Transverse colon (tissue), 4 donors: ENCODE measurements at regions not wholly inside any gene's neighbourhood (a gene's known extent, or its start where the extent isn't known, plus 50 kb on each side); places are given as distances from the start of the nearest gene placed in this dataset.
"Not testable (repeated sequence)": the region's sequence is repeated elsewhere in the genome, so short reads cannot be mapped to it uniquely, and the experiment has no call there.

Source experiments
- CTCF ChIP-seq, 5 experiments: fragments of 200-600 bp in 3 of 5; fragments of 450-650 bp in 2 of 5; sonication (generic) in 3 of 5; IDR thresholded peaks; 1 replicate in 2 of 5; 2 replicates in 3 of 5; pipeline ENCODE4 v1.5.1; 2016 to 2017; ENCODE audit warnings: antibody characterized with exemption in 5 of 5, inconsistent platforms in 3 of 5, mild to moderate bottlenecking in 2 of 5, moderate library complexity in 1 of 5
- EP300 ChIP-seq: sonication (generic); formaldehyde crosslinking; IDR thresholded peaks from one replicate; pipeline ENCODE4 v1.6.1; 2017; ENCODE audit warnings: antibody characterized with exemption, low read depth
- POLR2A ChIP-seq: fragments of 450-650 bp; IDR thresholded peaks from one replicate; pipeline ENCODE4 v1.6.1; 2016; ENCODE audit warnings: antibody characterized with exemption, mild to moderate bottlenecking, moderate library complexity
- POLR2AphosphoS5 ChIP-seq, 3 donors: sonication (generic); formaldehyde crosslinking; IDR thresholded peaks; one replicate each; pipeline ENCODE4 v1.6.1; 2016; ENCODE audit warnings: antibody characterized with exemption in 3 of 3

GRCh38 chr12:58759745-58760144, 160.6 kb downstream of the LRIG3 start:
- not testable (repeated sequence) for TF ChIP-seq POLR2A; CTCF (IDR thresholded peaks at IDR 0.05); POLR2AphosphoS5 (IDR thresholded peaks at IDR 0.05); EP300
